ENCODE measurements at regions not wholly inside any gene's neighbourhood (a gene's known extent, or its start where the extent isn't known, plus 50 kb on each side); places are given as distances from the start of the nearest gene placed in this dataset.
A peak's percentile ranks its signal among the peaks of the same experiment; 100 is the strongest.
"Not testable (repeated sequence)": the region's sequence is repeated elsewhere in the genome, so short reads cannot be mapped to it uniquely, and the experiment has no call there.

- DNase-seq: no peak
- WGBS (ENCODE audit: low lambda C conversion rate): 35% methylated on average over 1 of the region's 1 CpG
- H3K36me3 ChIP-seq (replicated peaks in 1 of 2; ENCODE audit: control insufficient read depth in 1 of 2, insufficient read depth in 2 of 2, low read length in 1 of 2): no peaks in the 10 kb centered on the region
- POLR2A ChIA-PET: no interaction called here
- H3K9ac ChIP-seq: no peak overlapping the region
- H3K27ac ChIP-seq (ENCODE audit: low read depth in 2 of 2, low read length in 1 of 2): no peak overlapping the region
- no peaks in the 10 kb centered on the region for H3K27me3 ChIP-seq (ENCODE audit: insufficient read depth)
- CTCF ChIA-PET: no interaction called here
- no peak overlapping the region for H3K4me3 ChIP-seq (ENCODE audit: low read depth in 2 of 2, low read length in 1 of 2)
- no peak for TF ChIP-seq TCF12 (IDR thresholded peaks at IDR 0.05)
- no peak overlapping the region for H3K4me2 ChIP-seq
- H4K20me1 ChIP-seq (ENCODE audit: insufficient read depth): no peaks in the 10 kb centered on the region
- H3K79me2 ChIP-seq (ENCODE audit: insufficient read depth): no peaks in the 10 kb centered on the region
- H3K4me1 ChIP-seq (ENCODE audit: control insufficient read depth in 1 of 2, insufficient read depth in 2 of 2, low read depth in 1 of 2, low read length in 1 of 2): no peaks in the 10 kb centered on the region
- no peaks in the 10 kb centered on the region for H3K9me3 ChIP-seq
- H2AFZ ChIP-seq (ENCODE audit: low read depth): no peak overlapping the region
- no peaks in the 10 kb centered on the region for H3K9me2 ChIP-seq
- no peaks in the 10 kb centered on the region for H3F3A ChIP-seq (replicated peaks; ENCODE audit: insufficient read depth)
Observed at GRCh38 chr11:97770570-97770969, 1250.2 kb upstream of the CNTN5 start.

- ChIA-PET POLR2A (no interaction called here), CTCF (no interaction called here)
- H3K79me2 ChIP-seq (ENCODE audit: insufficient read depth): no peaks in the 10 kb centered on the region
- H4K20me1 ChIP-seq (ENCODE audit: insufficient read depth): no peaks in the 10 kb centered on the region
- no peaks in the 10 kb centered on the region for H3K36me3 ChIP-seq (replicated peaks in 1 of 2; ENCODE audit: control insufficient read depth in 1 of 2, insufficient read depth in 2 of 2, low read length in 1 of 2)
- TF ChIP-seq CTCF (IDR thresholded peaks at IDR 0.05): no peak
- no peak for TF ChIP-seq MAX (IDR thresholded peaks at IDR 0.05; ENCODE audit: low read depth)
- TF ChIP-seq JUND (IDR thresholded peaks at IDR 0.05): no peak
- TF ChIP-seq SIN3A (IDR thresholded peaks at IDR 0.05; ENCODE audit: borderline replicate concordance, low read depth, low read length): no peak
- no peak for TF ChIP-seq GATA2 (CRISPR knock-in tag; IDR thresholded peaks at IDR 0.05)
- TF ChIP-seq FOXJ3 (CRISPR knock-in tag; IDR thresholded peaks at IDR 0.05): no peak
- TF ChIP-seq POLR2AphosphoS5 (IDR thresholded peaks at IDR 0.05; ENCODE audit: low read depth, low read length): no peak
- TF ChIP-seq MXI1 (IDR thresholded peaks at IDR 0.05; ENCODE audit: low read depth, low read length): no peak
- TF ChIP-seq, protein P1, sequence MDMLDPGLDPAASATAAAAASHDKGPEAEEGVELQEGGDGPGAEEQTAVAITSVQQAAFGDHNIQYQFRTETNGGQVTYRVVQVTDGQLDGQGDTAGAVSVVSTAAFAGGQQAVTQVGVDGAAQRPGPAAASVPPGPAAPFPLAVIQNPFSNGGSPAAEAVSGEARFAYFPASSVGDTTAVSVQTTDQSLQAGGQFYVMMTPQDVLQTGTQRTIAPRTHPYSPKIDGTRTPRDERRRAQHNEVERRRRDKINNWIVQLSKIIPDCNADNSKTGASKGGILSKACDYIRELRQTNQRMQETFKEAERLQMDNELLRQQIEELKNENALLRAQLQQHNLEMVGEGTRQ (IDR thresholded peaks at IDR 0.05; ENCODE audit: borderline replicate concordance, low read depth, low read length): no peak
- no peak for TF ChIP-seq YY1 (IDR thresholded peaks at IDR 0.05; ENCODE audit: low read depth)
- TF ChIP-seq, protein P2, sequence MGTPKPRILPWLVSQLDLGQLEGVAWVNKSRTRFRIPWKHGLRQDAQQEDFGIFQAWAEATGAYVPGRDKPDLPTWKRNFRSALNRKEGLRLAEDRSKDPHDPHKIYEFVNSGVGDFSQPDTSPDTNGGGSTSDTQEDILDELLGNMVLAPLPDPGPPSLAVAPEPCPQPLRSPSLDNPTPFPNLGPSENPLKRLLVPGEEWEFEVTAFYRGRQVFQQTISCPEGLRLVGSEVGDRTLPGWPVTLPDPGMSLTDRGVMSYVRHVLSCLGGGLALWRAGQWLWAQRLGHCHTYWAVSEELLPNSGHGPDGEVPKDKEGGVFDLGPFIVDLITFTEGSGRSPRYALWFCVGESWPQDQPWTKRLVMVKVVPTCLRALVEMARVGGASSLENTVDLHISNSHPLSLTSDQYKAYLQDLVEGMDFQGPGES (IDR thresholded peaks at IDR 0.05; ENCODE audit: low read depth, low read length): no peak
- TF ChIP-seq RAD21 (IDR thresholded peaks at IDR 0.05; ENCODE audit: low read length): no peak
- TF ChIP-seq TCF12 (IDR thresholded peaks at IDR 0.05): no peak
- no peak for TF ChIP-seq CHD2 (IDR thresholded peaks at IDR 0.05; ENCODE audit: low read length, partially characterized antibody)
- no peak for TF ChIP-seq EP300 (IDR thresholded peaks at IDR 0.05; ENCODE audit: borderline replicate concordance in 1 of 2, low read depth in 1 of 2, low read length in 1 of 2)
- no peaks in the 10 kb centered on the region for H3K27me3 ChIP-seq (ENCODE audit: insufficient read depth)
- H3K9me3 ChIP-seq: no peaks in the 10 kb centered on the region
- WGBS (ENCODE audit: low lambda C conversion rate): 58% methylated on average over 5 of the region's 5 CpGs
- DNase-seq: peak; percentile 11
- H3K27ac ChIP-seq (ENCODE audit: low read depth in 2 of 2, low read length in 1 of 2): no peak overlapping the region
- no peaks in the 10 kb centered on the region for H3K9me2 ChIP-seq
- H2AFZ ChIP-seq (ENCODE audit: low read depth): no peak overlapping the region
- H3K4me1 ChIP-seq (ENCODE audit: control insufficient read depth in 1 of 2, insufficient read depth in 2 of 2, low read depth in 1 of 2, low read length in 1 of 2): no peaks in the 10 kb centered on the region
- no peak overlapping the region for H3K4me3 ChIP-seq (ENCODE audit: low read depth in 2 of 2, low read length in 1 of 2)
- H3K4me2 ChIP-seq: no peak overlapping the region
- no peaks in the 10 kb centered on the region for H3F3A ChIP-seq (replicated peaks; ENCODE audit: insufficient read depth)
- H3K9ac ChIP-seq: no peak overlapping the region
Observed at GRCh38 chr11:97772705-97773104, 1248.0 kb upstream of the CNTN5 start.

DNA sequence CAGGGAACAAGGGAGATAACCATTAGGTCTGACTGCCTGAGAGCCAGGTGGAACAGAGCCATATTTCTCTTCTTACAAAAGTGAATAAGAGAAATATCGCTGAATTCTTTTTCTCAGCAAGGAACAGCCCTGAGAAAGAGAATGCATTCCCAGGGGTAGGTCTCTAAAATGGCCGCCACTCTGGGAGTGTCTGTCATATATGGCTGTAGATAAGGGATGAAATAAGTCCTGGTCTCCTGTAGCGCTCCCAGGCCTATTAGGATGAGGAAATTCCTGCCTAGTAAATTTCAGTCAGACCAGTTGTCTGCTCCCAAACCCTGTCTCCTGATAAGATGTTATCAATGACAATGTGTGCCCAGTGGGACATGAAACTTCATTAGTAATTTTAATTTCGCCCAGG is 1236.4 kb upstream of the CNTN5 start:
- H3K4me2 ChIP-seq; H3K27me3 ChIP-seq (ENCODE audit: insufficient read depth); POLR2A ChIA-PET; H3K9ac ChIP-seq; H3K4me1 ChIP-seq (ENCODE audit: control insufficient read depth in 1 of 2, insufficient read depth in 2 of 2, low read depth in 1 of 2, low read length in 1 of 2); H3K9me2 ChIP-seq; H3K79me2 ChIP-seq (ENCODE audit: insufficient read depth); H2AFZ ChIP-seq (ENCODE audit: low read depth); H3F3A ChIP-seq (replicated peaks; ENCODE audit: insufficient read depth); CTCF ChIA-PET; DNase-seq; H3K4me3 ChIP-seq (ENCODE audit: low read depth in 2 of 2, low read length in 1 of 2); H3K9me3 ChIP-seq; H4K20me1 ChIP-seq (ENCODE audit: insufficient read depth); H3K27ac ChIP-seq (ENCODE audit: low read depth in 2 of 2, low read length in 1 of 2); H3K36me3 ChIP-seq (replicated peaks in 1 of 2; ENCODE audit: control insufficient read depth in 1 of 2, insufficient read depth in 2 of 2, low read length in 1 of 2): not testable (repeated sequence)
- WGBS (ENCODE audit: low lambda C conversion rate): 59% methylated on average over 4 of the region's 4 CpGs

Data from SK-N-SH (cell line).